CD4-positive, alpha-beta T cell (primary cell): ENCODE measurements at regions not wholly inside any gene's neighbourhood (a gene's known extent, or its start where the extent isn't known, plus 50 kb on each side); places are given as distances from the start of the nearest gene placed in this dataset.
"Not testable (repeated sequence)": the region's sequence is repeated elsewhere in the genome, so short reads cannot be mapped to it uniquely, and the experiment has no call there.

Experiments used
- ATAC-seq: fragments of 200-7000 bp; cut with Tn5 transposase; one replicate; pipeline ENCODE4 v1.10.0; 2022; ENCODE audit warnings: mild to moderate bottlenecking; ENCODE audit not compliant: poor library complexity
- CTCF ChIA-PET: fragments of 350-600 bp; sonication (Branson Sonifier 250); formaldehyde crosslinking; loops from one replicate; lab custom pipeline; 2021; ENCODE audit warnings: antibody characterized with exemption, inconsistent platforms; lab: Charles Lee
- POLR2A ChIA-PET: fragments of 350-600 bp; sonication (Branson Sonifier 250); formaldehyde crosslinking; loops from one replicate; lab custom pipeline; 2021; ENCODE audit warnings: antibody characterized with exemption, inconsistent platforms; lab: Charles Lee
- DNase-seq, 14 experiments: peaks; one replicate each; pipeline ENCODE4 v3.0.0-alpha.2; 2013 to 2020; ENCODE audit warnings: mixed read lengths in 2 of 14
- H3K27ac ChIP-seq, 2 donors: one replicate each; pipeline versions ENCODE4 v1.5.1 to v1.7.0; 2013; ENCODE audit warnings: low read length in 2 of 2, low read depth in 1 of 2, mild to moderate bottlenecking in 1 of 2
- H3K27me3 ChIP-seq, 2 experiments: 1 replicate in 1 of 2; 2 replicates in 1 of 2; pipeline versions ENCODE4 v1.6.1 to v1.7.0; 2013; ENCODE audit warnings: low read length in 2 of 2, control low read depth in 1 of 2, mild to moderate bottlenecking in 1 of 2, moderate library complexity in 1 of 2; ENCODE audit not compliant: insufficient read depth in 2 of 2, control insufficient read depth in 1 of 2
- H3K36me3 ChIP-seq: one replicate; pipeline ENCODE4 v1.6.1; 2013; ENCODE audit warnings: low read length, control low read depth; ENCODE audit not compliant: insufficient read depth
- H3K4me1 ChIP-seq: one replicate; pipeline ENCODE4 v1.6.1; 2013; ENCODE audit warnings: low read length, control low read depth; ENCODE audit not compliant: insufficient read depth
- H3K4me3 ChIP-seq: one replicate; pipeline ENCODE4 v1.5.1; 2013; ENCODE audit warnings: mild to moderate bottlenecking, low read length, moderate library complexity
- H3K9me3 ChIP-seq, 2 experiments: 1 replicate in 1 of 2; 2 replicates in 1 of 2; pipeline versions ENCODE4 v1.6.1 to v1.7.0; 2013; ENCODE audit warnings: low read length in 2 of 2, mild to moderate bottlenecking in 2 of 2, control low read depth in 1 of 2, moderate library complexity in 1 of 2; ENCODE audit not compliant: control insufficient read depth in 1 of 2, insufficient read depth in 1 of 2
- H3K27ac Mint-ChIP-seq: one replicate; pipeline ENCODE4 v1.8.0; 2020; ENCODE audit warnings: mixed read lengths
- H3K27me3 Mint-ChIP-seq: one replicate; pipeline ENCODE4 v1.8.0; 2021; ENCODE audit warnings: mixed read lengths
- H3K36me3 Mint-ChIP-seq: one replicate; pipeline ENCODE4 v1.8.0; 2021; ENCODE audit warnings: low read depth, mixed read lengths
- H3K4me1 Mint-ChIP-seq: one replicate; pipeline ENCODE4 v1.8.0; 2021; ENCODE audit warnings: low read depth, mixed read lengths
- H3K4me3 Mint-ChIP-seq: one replicate; pipeline ENCODE4 v1.8.0; 2020; ENCODE audit warnings: mild to moderate bottlenecking, mixed read lengths
- H3K9me3 Mint-ChIP-seq: one replicate; pipeline ENCODE4 v1.8.0; 2020; ENCODE audit warnings: mixed read lengths
- CTCF ChIP-seq: fragments of 200-600 bp; IDR thresholded peaks from one replicate; pipeline ENCODE4 v1.8.0; 2022; ENCODE audit warnings: antibody characterized with exemption, mild to moderate bottlenecking
- intact Hi-C, 2 experiments: fragments of 100-400 bp; cut with DNase I in 1 of 2; cut with micrococcal nuclease in 1 of 2; formaldehyde crosslinking; loops; one replicate each; pipeline versions ENCODE4 v1.15.1 to v1.9.0; 2023 to 2025; cut with DNase I, micrococcal nuclease

GRCh38 chr5:174947548-174947947, 223.2 kb downstream of the MSX2 start:
- Mint-ChIP-seq H3K4me1 (no peaks in the 10 kb centered on the region), H3K36me3 (no peaks in the 10 kb centered on the region)

GRCh38 chr5:174945853-174946252, 221.5 kb downstream of the MSX2 start:
- Histone ChIP-seq H3K4me3 (no peak overlapping the region), H3K27me3 (no peaks in the 10 kb centered on the region), H3K27ac (no peak overlapping the region), H3K9me3 (no peaks in the 10 kb centered on the region), H3K4me1 (no peaks in the 10 kb centered on the region), H3K36me3 (no peaks in the 10 kb centered on the region)
- no peak for TF ChIP-seq CTCF
- Mint-ChIP-seq H3K9me3 (no peaks in the 10 kb centered on the region), H3K36me3 (no peaks in the 10 kb centered on the region), H3K27ac (no peak overlapping the region), H3K27me3 (peaks cover 40% of the 10 kb centered on the region), H3K4me3 (no peak overlapping the region), H3K4me1 (no peaks in the 10 kb centered on the region)
- CTCF ChIA-PET: no interaction called here
- POLR2A ChIA-PET: no interaction called here
- no peak for DNase-seq
- intact Hi-C loops: no loop called here
- no peak for ATAC-seq

More at GRCh38 chr5:174947548-174947947, 223.2 kb downstream of the MSX2 start:
- H3K9me3 Mint-ChIP-seq: no peaks in the 10 kb centered on the region
- Histone ChIP-seq H3K9me3 (no peaks in the 10 kb centered on the region), H3K27ac (no peak overlapping the region), H3K4me3 (no peak overlapping the region), H3K27me3 (peaks cover 0 to 3% of the 10 kb centered on the region in 2 experiments), H3K36me3 (no peaks in the 10 kb centered on the region), H3K4me1 (no peaks in the 10 kb centered on the region)
- ChIA-PET CTCF (no interaction called here), POLR2A (no interaction called here)
- TF ChIP-seq CTCF: no peak
- H3K27ac Mint-ChIP-seq: no peak overlapping the region
- H3K4me3 Mint-ChIP-seq: no peak overlapping the region
- H3K27me3 Mint-ChIP-seq: peaks cover 36% of the 10 kb centered on the region
- no peak for ATAC-seq
- no peak for DNase-seq
- intact Hi-C loops: no loop called here

GRCh38 chr5:174943785-174944184, 219.4 kb downstream of the MSX2 start:
- Mint-ChIP-seq H3K4me1 (no peaks in the 10 kb centered on the region), H3K9me3 (no peaks in the 10 kb centered on the region), H3K27me3 (peaks cover 41% of the 10 kb centered on the region), H3K4me3 (no peak overlapping the region), H3K36me3 (no peaks in the 10 kb centered on the region), H3K27ac (no peak overlapping the region)
- H3K9me3 ChIP-seq: no peaks in the 10 kb centered on the region
- intact Hi-C loops: no loop called here
- H3K27me3 ChIP-seq: no peaks in the 10 kb centered on the region
- no peak overlapping the region for H3K4me3 ChIP-seq
- no peaks in the 10 kb centered on the region for H3K36me3 ChIP-seq
- DNase-seq (no peak), ATAC-seq (no peak)
- H3K27ac ChIP-seq: no peak overlapping the region
- POLR2A ChIA-PET: no interaction called here
- no peak for TF ChIP-seq CTCF
- no peaks in the 10 kb centered on the region for H3K4me1 ChIP-seq
- CTCF ChIA-PET: no interaction called here

- H3K27ac ChIP-seq, H3K4me3 ChIP-seq, H3K4me3 Mint-ChIP-seq, H3K9me3 ChIP-seq, H3K4me1 Mint-ChIP-seq, H3K36me3 ChIP-seq, H3K9me3 Mint-ChIP-seq, intact Hi-C loops, DNase-seq, CTCF ChIA-PET, H3K36me3 Mint-ChIP-seq, ATAC-seq, H3K4me1 ChIP-seq, H3K27ac Mint-ChIP-seq, H3K27me3 ChIP-seq, POLR2A ChIA-PET: not testable (repeated sequence)
- peaks cover 41% of the 10 kb centered on the region for H3K27me3 Mint-ChIP-seq
These were observed 218.6 kb downstream of the MSX2 start for GRCh38 chr5:174943002-174943401.
